ENCODE measurements at regions not wholly inside any gene's neighbourhood (a gene's known extent, or its start where the extent isn't known, plus 50 kb on each side); places are given as distances from the start of the nearest gene placed in this dataset.

DNA sequence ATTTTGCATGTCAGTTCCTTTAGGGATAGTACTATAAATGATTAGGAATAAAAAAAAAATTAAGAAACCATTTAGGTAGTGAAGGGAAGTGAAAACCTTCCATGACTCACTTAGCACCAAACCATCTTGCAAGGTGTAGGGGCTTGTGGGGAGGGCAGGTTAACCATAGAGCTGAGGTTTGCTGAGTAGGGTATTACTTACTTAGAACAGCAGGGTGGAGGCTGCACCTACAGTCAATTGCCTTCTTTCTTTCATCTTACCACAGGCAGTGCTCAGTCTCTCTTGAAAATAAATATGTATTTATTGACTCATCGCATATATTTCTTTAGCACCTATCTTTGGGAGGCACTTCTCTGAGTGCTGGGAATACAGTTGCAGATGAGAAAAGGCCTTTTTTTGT, 104.9 kb upstream of the GIMD1 start:
- dilution Hi-C loops (cut with MboI; ENCODE audit: extremely low pct_ligation_motif_present, low sequenced_read_pairs): no loop called here
- H3K27me3 ChIP-seq (ENCODE audit: control insufficient read depth in 2 of 2, insufficient read depth in 2 of 2, low read length in 2 of 2): no peaks in the 10 kb centered on the region
- CTCF ChIA-PET: no interaction called here
- no peak overlapping the region for H3K9ac ChIP-seq (replicated peaks; ENCODE audit: extremely low read depth, insufficient read depth, low read length)
- H4K20me1 ChIP-seq (replicated peaks; ENCODE audit: control insufficient read depth, extremely low read depth, insufficient read depth, low read length): no peaks in the 10 kb centered on the region
- no peaks in the 10 kb centered on the region for H3K36me3 ChIP-seq (ENCODE audit: control insufficient read depth in 2 of 2, extremely low read depth in 1 of 2, insufficient read depth in 2 of 2, low read length in 2 of 2)
- H3K4me2 ChIP-seq (ENCODE audit: insufficient read depth, low read length): no peak overlapping the region
- no peak overlapping the region for H3K27ac ChIP-seq (ENCODE audit: insufficient read depth, low read depth, low read length)
- POLR2A ChIA-PET: no interaction called here
- intact Hi-C loops (cut with micrococcal nuclease): no loop called here
- no peak overlapping the region for H3K4me3 ChIP-seq (replicated peaks in 1 of 3; ENCODE audit: insufficient read depth in 1 of 3, low read depth in 1 of 3, low read length in 3 of 3)
- H3K9me3 ChIP-seq (replicated peaks; ENCODE audit: control insufficient read depth, insufficient read depth, low read length): no peaks in the 10 kb centered on the region
- H2AFZ ChIP-seq (ENCODE audit: low read depth, low read length): no peak overlapping the region
- no peaks in the 10 kb centered on the region for H3K79me2 ChIP-seq (ENCODE audit: control insufficient read depth, insufficient read depth, low read length)
- no peak for TF ChIP-seq GATA2 (IDR thresholded peaks at IDR 0.05; ENCODE audit: insufficient read depth, insufficient read length, low read depth, low read length)
- TF ChIP-seq, protein P1, sequence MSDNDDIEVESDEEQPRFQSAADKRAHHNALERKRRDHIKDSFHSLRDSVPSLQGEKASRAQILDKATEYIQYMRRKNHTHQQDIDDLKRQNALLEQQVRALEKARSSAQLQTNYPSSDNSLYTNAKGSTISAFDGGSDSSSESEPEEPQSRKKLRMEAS (IDR thresholded peaks at IDR 0.05; ENCODE audit: insufficient read depth, insufficient read length): no peak
- TF ChIP-seq MYC (IDR thresholded peaks at IDR 0.05; ENCODE audit: low read depth, low read length): no peak
- TF ChIP-seq JUN (IDR thresholded peaks at IDR 0.05; ENCODE audit: borderline replicate concordance, insufficient read depth, insufficient read length, low read depth): no peak
- TF ChIP-seq FOS (IDR thresholded peaks at IDR 0.05; ENCODE audit: borderline replicate concordance, insufficient read depth, low read length): no peak
- TF ChIP-seq POLR2A (IDR thresholded peaks at IDR 0.05; ENCODE audit: low read depth, low read length): no peak
- TF ChIP-seq, protein P2, sequence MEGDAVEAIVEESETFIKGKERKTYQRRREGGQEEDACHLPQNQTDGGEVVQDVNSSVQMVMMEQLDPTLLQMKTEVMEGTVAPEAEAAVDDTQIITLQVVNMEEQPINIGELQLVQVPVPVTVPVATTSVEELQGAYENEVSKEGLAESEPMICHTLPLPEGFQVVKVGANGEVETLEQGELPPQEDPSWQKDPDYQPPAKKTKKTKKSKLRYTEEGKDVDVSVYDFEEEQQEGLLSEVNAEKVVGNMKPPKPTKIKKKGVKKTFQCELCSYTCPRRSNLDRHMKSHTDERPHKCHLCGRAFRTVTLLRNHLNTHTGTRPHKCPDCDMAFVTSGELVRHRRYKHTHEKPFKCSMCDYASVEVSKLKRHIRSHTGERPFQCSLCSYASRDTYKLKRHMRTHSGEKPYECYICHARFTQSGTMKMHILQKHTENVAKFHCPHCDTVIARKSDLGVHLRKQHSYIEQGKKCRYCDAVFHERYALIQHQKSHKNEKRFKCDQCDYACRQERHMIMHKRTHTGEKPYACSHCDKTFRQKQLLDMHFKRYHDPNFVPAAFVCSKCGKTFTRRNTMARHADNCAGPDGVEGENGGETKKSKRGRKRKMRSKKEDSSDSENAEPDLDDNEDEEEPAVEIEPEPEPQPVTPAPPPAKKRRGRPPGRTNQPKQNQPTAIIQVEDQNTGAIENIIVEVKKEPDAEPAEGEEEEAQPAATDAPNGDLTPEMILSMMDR (IDR thresholded peaks at IDR 0.05; ENCODE audit: extremely low read depth in 1 of 2, insufficient read depth in 1 of 2, low read depth in 1 of 2, low read length in 2 of 2): no peak
- TF ChIP-seq EZH2 (IDR thresholded peaks at IDR 0.05; ENCODE audit: borderline replicate concordance, low read depth, low read length, severe bottlenecking): no peak
- BruUV-seq (replicated peaks): no TSS peak
- no peaks in the 10 kb centered on the region for H3K9me1 ChIP-seq (replicated peaks; ENCODE audit: control insufficient read depth, extremely low read depth, insufficient read depth, low read length)
- FAIRE-seq: no peak
- no peaks in the 10 kb centered on the region for H3K4me1 ChIP-seq (ENCODE audit: control insufficient read depth, extremely low read depth, insufficient read depth, low read length)
- DNase-seq (ENCODE audit: low read depth, low spot score): no peak

Data from endothelial cell of umbilical vein (primary cell).